Right lobe of liver (tissue), 6 donors: ENCODE measurements at regions not wholly inside any gene's neighbourhood (a gene's known extent, or its start where the extent isn't known, plus 50 kb on each side); places are given as distances from the start of the nearest gene placed in this dataset.

Source experiments
- ATAC-seq, 4 donors: fragments of 200-7000 bp; cut with Tn5 transposase; one replicate each; pipeline ENCODE4 v1.9.1; 2020; ENCODE audit warnings: mild to moderate bottlenecking in 4 of 4, moderate library complexity in 4 of 4
- DNase-seq, 3 donors: peaks; one replicate each; pipeline ENCODE4 v3.0.0-alpha.2; 2020
- H3K27ac ChIP-seq, 3 donors: fragments of 200-600 bp; one replicate each; pipeline ENCODE4 v1.8.0; 2022
- H3K27me3 ChIP-seq, 2 donors: fragments of 200-600 bp; one replicate each; pipeline ENCODE4 v1.8.0; 2022
- H3K36me3 ChIP-seq, 4 donors: fragments of 200-600 bp; sonication (generic) in 1 of 4; one replicate each; pipeline versions ENCODE4 v1.5.1 to v1.8.0; 2017 to 2022; ENCODE audit warnings: control low read depth in 1 of 4
- H3K4me1 ChIP-seq, 4 donors: fragments of 200-600 bp; sonication (generic) in 1 of 4; one replicate each; pipeline versions ENCODE4 v1.5.1 to v1.8.0; 2017 to 2022; ENCODE audit warnings: control low read depth in 1 of 4
- H3K4me3 ChIP-seq, 3 donors: fragments of 200-600 bp; one replicate each; pipeline ENCODE4 v1.8.0; 2022
- H3K9me3 ChIP-seq, 4 donors: fragments of 200-600 bp; sonication (generic) in 1 of 4; one replicate each; pipeline versions ENCODE4 v1.5.1 to v1.8.0; 2017 to 2022; ENCODE audit warnings: control low read depth in 1 of 4
- POLR2A ChIP-seq: fragments of 450-650 bp; IDR thresholded peaks from one replicate; pipeline ENCODE4 v1.6.1; 2017; ENCODE audit warnings: antibody characterized with exemption, mild to moderate bottlenecking
- WGBS: methylation state at CpG from one replicate; pipeline ENCODE4 v1.1.6; 2018; ENCODE audit warnings: low coverage, low lambda C conversion rate; ENCODE audit not compliant: insufficient coverage; ENCODE audit errors: missing lambda C conversion rate; 5-methylcytosine and 5-hydroxymethylcytosine counted together
- intact Hi-C, 2 donors: fragments of 100-400 bp; cut with DNase I; formaldehyde crosslinking; loops; one replicate each; pipeline versions ENCODE4 v1.11.2 to v1.14.1; 2022
- TF ChIP-seq, protein P1 (sequence below), 4 donors: fragments of 200-600 bp in 3 of 4; fragments of 450-650 bp in 1 of 4; IDR thresholded peaks; one replicate each; pipeline versions ENCODE4 v1.5.1 to v1.8.0; 2016 to 2022; ENCODE audit warnings: antibody characterized with exemption in 4 of 4, mild to moderate bottlenecking in 2 of 4
- donor health status: DM: no; HTN: yes; CAD: no.
- donor health status: DM: no; HTN: no; CAD: no.
- donor health status: DM: no; HTN: no; CAD: no.
- donor health status: DM: no; HTN: yes; CAD: no.
- donor health status: DM: no; HTN: yes; CAD: no.

- Histone ChIP-seq H3K4me3 (no peak overlapping the region), H3K27me3 (no peaks in the 10 kb centered on the region), H3K4me1 (no peaks in the 10 kb centered on the region), H3K36me3 (no peaks in the 10 kb centered on the region), H3K27ac (no peak overlapping the region), H3K9me3 (peaks cover 0 to 7% (median 0%) of the 10 kb centered on the region in 4 donors)
- DNase-seq (no peak), ATAC-seq (no peak)
- intact Hi-C loops, result no loop called here
- WGBS, result 62% methylated on average over 2 of the region's 2 CpGs
- no peak for TF ChIP-seq POLR2A
- TF ChIP-seq, protein P1, sequence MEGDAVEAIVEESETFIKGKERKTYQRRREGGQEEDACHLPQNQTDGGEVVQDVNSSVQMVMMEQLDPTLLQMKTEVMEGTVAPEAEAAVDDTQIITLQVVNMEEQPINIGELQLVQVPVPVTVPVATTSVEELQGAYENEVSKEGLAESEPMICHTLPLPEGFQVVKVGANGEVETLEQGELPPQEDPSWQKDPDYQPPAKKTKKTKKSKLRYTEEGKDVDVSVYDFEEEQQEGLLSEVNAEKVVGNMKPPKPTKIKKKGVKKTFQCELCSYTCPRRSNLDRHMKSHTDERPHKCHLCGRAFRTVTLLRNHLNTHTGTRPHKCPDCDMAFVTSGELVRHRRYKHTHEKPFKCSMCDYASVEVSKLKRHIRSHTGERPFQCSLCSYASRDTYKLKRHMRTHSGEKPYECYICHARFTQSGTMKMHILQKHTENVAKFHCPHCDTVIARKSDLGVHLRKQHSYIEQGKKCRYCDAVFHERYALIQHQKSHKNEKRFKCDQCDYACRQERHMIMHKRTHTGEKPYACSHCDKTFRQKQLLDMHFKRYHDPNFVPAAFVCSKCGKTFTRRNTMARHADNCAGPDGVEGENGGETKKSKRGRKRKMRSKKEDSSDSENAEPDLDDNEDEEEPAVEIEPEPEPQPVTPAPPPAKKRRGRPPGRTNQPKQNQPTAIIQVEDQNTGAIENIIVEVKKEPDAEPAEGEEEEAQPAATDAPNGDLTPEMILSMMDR (IDR thresholded peaks at IDR 0.05), result no peak
These were observed 116.6 kb upstream of the TENM3 start for GRCh38 chr4:182126603-182127002.

- WGBS, result 47% methylated on average over 3 of the region's 3 CpGs
- intact Hi-C loops, result no loop called here
- ATAC-seq (no peak), DNase-seq (no peak)
- Histone ChIP-seq H3K9me3 (no peaks in the 10 kb centered on the region), H3K36me3 (no peaks in the 10 kb centered on the region), H3K4me3 (no peak overlapping the region), H3K4me1 (no peaks in the 10 kb centered on the region), H3K27ac (no peak overlapping the region), H3K27me3 (no peaks in the 10 kb centered on the region)
- no peak for TF ChIP-seq POLR2A
- TF ChIP-seq, protein P1 (IDR thresholded peaks at IDR 0.05), result no peak
These were observed 110.2 kb upstream of the TENM3 start for GRCh38 chr4:182133033-182133432.

GRCh38 chr4:182134261-182134660 lies 108.9 kb upstream of the TENM3 start:
- no peak for DNase-seq
- ATAC-seq, result no peak
- Histone ChIP-seq H3K4me3 (no peak overlapping the region), H3K36me3 (no peaks in the 10 kb centered on the region), H3K27me3 (no peaks in the 10 kb centered on the region), H3K4me1 (no peaks in the 10 kb centered on the region), H3K27ac (no peak overlapping the region), H3K9me3 (no peaks in the 10 kb centered on the region)
- no peak for TF ChIP-seq POLR2A
- TF ChIP-seq, protein P1 (IDR thresholded peaks at IDR 0.05), result no peak
- intact Hi-C loops, result no loop called here

GRCh38 chr4:182136201-182136600 lies 107.0 kb upstream of the TENM3 start:
- no peaks in the 10 kb centered on the region for H3K4me1 ChIP-seq
- no peak overlapping the region for H3K4me3 ChIP-seq
- H3K9me3 ChIP-seq, result no peaks in the 10 kb centered on the region
- DNase-seq, result no peak
- TF ChIP-seq, protein P1 (IDR thresholded peaks at IDR 0.05), result no peak
- no peak for TF ChIP-seq POLR2A
- no peaks in the 10 kb centered on the region for H3K27me3 ChIP-seq
- no peak overlapping the region for H3K27ac ChIP-seq
- ATAC-seq, result no peak
- 43% methylated on average over 3 of the region's 3 CpGs for whole genome bisulfite sequencing
- intact Hi-C loops, result no loop called here
- no peaks in the 10 kb centered on the region for H3K36me3 ChIP-seq

GRCh38 chr4:182137343-182137742 lies 105.9 kb upstream of the TENM3 start:
- ATAC-seq, result no peak
- 39% methylated on average over 4 of the region's 4 CpGs for WGBS

More at GRCh38 chr4:182137343-182137742, 105.9 kb upstream of the TENM3 start:
- DNase-seq, result no peak
- no peak overlapping the region for H3K27ac ChIP-seq
- TF ChIP-seq, protein P1 (IDR thresholded peaks at IDR 0.05), result no peak
- TF ChIP-seq POLR2A, result no peak
- intact Hi-C loops, result no loop called here
- no peak overlapping the region for H3K4me3 ChIP-seq
- peaks cover 0 to 3% (median 1%) of the 10 kb centered on the region in 4 donors for H3K4me1 ChIP-seq
- no peaks in the 10 kb centered on the region for H3K36me3 ChIP-seq
- no peaks in the 10 kb centered on the region for H3K9me3 ChIP-seq
- H3K27me3 ChIP-seq, result no peaks in the 10 kb centered on the region
